ENCODE measurements at regions not wholly inside any gene's neighbourhood (a gene's known extent, or its start where the extent isn't known, plus 50 kb on each side); places are given as distances from the start of the nearest gene placed in this dataset.

DNA sequence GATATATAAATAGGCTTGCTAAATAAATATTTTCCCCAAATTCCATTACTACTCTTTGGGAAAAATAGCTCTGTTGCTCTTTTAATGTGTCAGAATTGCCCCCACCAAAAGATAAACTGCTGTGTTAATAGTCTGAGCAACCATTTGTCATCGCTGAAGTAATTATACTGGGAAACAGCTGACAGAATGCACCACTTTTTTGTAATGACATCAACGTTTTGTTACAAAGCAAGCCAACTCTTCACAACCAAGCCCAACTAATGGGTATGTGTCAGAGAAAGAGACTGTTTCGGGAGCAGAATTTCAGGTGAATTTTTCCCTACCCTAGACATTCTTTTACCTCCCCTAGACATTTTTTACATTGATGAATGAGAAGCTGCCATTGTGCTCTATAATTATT, 405.0 kb upstream of the MAGEB18 start:
- TF ChIP-seq, protein P1, sequence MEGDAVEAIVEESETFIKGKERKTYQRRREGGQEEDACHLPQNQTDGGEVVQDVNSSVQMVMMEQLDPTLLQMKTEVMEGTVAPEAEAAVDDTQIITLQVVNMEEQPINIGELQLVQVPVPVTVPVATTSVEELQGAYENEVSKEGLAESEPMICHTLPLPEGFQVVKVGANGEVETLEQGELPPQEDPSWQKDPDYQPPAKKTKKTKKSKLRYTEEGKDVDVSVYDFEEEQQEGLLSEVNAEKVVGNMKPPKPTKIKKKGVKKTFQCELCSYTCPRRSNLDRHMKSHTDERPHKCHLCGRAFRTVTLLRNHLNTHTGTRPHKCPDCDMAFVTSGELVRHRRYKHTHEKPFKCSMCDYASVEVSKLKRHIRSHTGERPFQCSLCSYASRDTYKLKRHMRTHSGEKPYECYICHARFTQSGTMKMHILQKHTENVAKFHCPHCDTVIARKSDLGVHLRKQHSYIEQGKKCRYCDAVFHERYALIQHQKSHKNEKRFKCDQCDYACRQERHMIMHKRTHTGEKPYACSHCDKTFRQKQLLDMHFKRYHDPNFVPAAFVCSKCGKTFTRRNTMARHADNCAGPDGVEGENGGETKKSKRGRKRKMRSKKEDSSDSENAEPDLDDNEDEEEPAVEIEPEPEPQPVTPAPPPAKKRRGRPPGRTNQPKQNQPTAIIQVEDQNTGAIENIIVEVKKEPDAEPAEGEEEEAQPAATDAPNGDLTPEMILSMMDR (IDR thresholded peaks at IDR 0.05) = no peak
- TF ChIP-seq RNF2 (IDR thresholded peaks at IDR 0.05; ENCODE audit: borderline replicate concordance, low read depth) = no peak
- no peak for TF ChIP-seq SREBF2 (IDR thresholded peaks at IDR 0.05)
- no peak for TF ChIP-seq EP300 (IDR thresholded peaks at IDR 0.05)
- no peak for TF ChIP-seq NPAS2 (CRISPR knock-in tag; IDR thresholded peaks at IDR 0.05; ENCODE audit: borderline replicate concordance)
- TF ChIP-seq RCOR1 (IDR thresholded peaks at IDR 0.05; ENCODE audit: low read depth, low read length) = no peak
- TF ChIP-seq JUNB (IDR thresholded peaks at IDR 0.05) = no peak
- TF ChIP-seq, protein P2, sequence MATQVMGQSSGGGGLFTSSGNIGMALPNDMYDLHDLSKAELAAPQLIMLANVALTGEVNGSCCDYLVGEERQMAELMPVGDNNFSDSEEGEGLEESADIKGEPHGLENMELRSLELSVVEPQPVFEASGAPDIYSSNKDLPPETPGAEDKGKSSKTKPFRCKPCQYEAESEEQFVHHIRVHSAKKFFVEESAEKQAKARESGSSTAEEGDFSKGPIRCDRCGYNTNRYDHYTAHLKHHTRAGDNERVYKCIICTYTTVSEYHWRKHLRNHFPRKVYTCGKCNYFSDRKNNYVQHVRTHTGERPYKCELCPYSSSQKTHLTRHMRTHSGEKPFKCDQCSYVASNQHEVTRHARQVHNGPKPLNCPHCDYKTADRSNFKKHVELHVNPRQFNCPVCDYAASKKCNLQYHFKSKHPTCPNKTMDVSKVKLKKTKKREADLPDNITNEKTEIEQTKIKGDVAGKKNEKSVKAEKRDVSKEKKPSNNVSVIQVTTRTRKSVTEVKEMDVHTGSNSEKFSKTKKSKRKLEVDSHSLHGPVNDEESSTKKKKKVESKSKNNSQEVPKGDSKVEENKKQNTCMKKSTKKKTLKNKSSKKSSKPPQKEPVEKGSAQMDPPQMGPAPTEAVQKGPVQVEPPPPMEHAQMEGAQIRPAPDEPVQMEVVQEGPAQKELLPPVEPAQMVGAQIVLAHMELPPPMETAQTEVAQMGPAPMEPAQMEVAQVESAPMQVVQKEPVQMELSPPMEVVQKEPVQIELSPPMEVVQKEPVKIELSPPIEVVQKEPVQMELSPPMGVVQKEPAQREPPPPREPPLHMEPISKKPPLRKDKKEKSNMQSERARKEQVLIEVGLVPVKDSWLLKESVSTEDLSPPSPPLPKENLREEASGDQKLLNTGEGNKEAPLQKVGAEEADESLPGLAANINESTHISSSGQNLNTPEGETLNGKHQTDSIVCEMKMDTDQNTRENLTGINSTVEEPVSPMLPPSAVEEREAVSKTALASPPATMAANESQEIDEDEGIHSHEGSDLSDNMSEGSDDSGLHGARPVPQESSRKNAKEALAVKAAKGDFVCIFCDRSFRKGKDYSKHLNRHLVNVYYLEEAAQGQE (IDR thresholded peaks at IDR 0.05) = no peak
- no peak for TF ChIP-seq CBX2 (IDR thresholded peaks at IDR 0.05; ENCODE audit: borderline replicate concordance, low read depth)
- no peak for TF ChIP-seq TP53 (CRISPR knock-in tag; IDR thresholded peaks at IDR 0.05)
- no peak for TF ChIP-seq MYC (IDR thresholded peaks at IDR 0.05; ENCODE audit: borderline replicate concordance, low read length)
- no peak for TF ChIP-seq MAZ (IDR thresholded peaks at IDR 0.05; ENCODE audit: borderline replicate concordance, low read depth, low read length)
- no peak for TF ChIP-seq ZFP36 (IDR thresholded peaks at IDR 0.05; ENCODE audit: borderline replicate concordance, partially characterized antibody)
- TF ChIP-seq MAFK (IDR thresholded peaks at IDR 0.05; ENCODE audit: partially characterized antibody) = no peak
